Caco-2 (cell line): ENCODE measurements at regions not wholly inside any gene's neighbourhood (a gene's known extent, or its start where the extent isn't known, plus 50 kb on each side); places are given as distances from the start of the nearest gene placed in this dataset.

Experiments used
- BruUV-seq: library from RNA; stranded (reverse); fragments of 400-500 nt; replicated peaks from 2 replicates; lab custom pipeline; 2021; lab: Mats Ljungman, UMichigan
- CTCF ChIA-PET: fragments of 300-600 bp; sonication (Branson Sonifier 250); formaldehyde crosslinking; loops from one replicate; lab custom pipeline; 2022; ENCODE audit warnings: antibody characterized with exemption; lab: Charles Lee
- POLR2A ChIA-PET: fragments of 300-600 bp; sonication (Branson Sonifier 250); formaldehyde crosslinking; loops from one replicate; lab custom pipeline; 2022; ENCODE audit warnings: antibody characterized with exemption; lab: Charles Lee
- DNase-seq, 2 experiments: peaks; one replicate each; pipeline versions ENCODE4 v3.0.0 to v3.0.0-alpha.2; 2020 to 2022
- H3K27me3 ChIP-seq: replicated peaks from 2 replicates; pipeline ENCODE4 v1.6.0; 2011; ENCODE audit warnings: low read length; ENCODE audit not compliant: control insufficient read depth, insufficient read depth
- H3K36me3 ChIP-seq: 2 replicates; pipeline ENCODE4 v1.5.1; 2011; ENCODE audit warnings: low read length; ENCODE audit not compliant: control insufficient read depth, insufficient read depth
- H3K4me1 ChIP-seq: fragments of 250-450 bp; sonication (Bioruptor Pico); 2 replicates; pipeline ENCODE4 v1.5.1; 2020; ENCODE audit warnings: mild to moderate bottlenecking
- H3K4me3 ChIP-seq: 2 replicates; pipeline ENCODE4 v1.5.1; 2011; ENCODE audit warnings: low read depth, mild to moderate bottlenecking, control low read depth, low read length
- H3K9me3 ChIP-seq: fragments of 250-450 bp; sonication (Bioruptor Pico); 2 replicates; pipeline ENCODE4 v1.5.1; 2020; ENCODE audit warnings: mild to moderate bottlenecking, moderate library complexity
- H3K27ac Mint-ChIP-seq: one replicate; pipeline ENCODE4 v1.8.0; 2022; ENCODE audit warnings: mixed read lengths; ENCODE audit not compliant: unreplicated experiment
- H3K27me3 Mint-ChIP-seq: one replicate; pipeline ENCODE4 v1.8.0; 2022; ENCODE audit warnings: mixed read lengths; ENCODE audit not compliant: insufficient read depth, unreplicated experiment
- H3K36me3 Mint-ChIP-seq: one replicate; pipeline ENCODE4 v1.8.0; 2022; ENCODE audit warnings: mild to moderate bottlenecking, mixed read lengths; ENCODE audit not compliant: insufficient read depth, unreplicated experiment
- H3K4me1 Mint-ChIP-seq: one replicate; pipeline ENCODE4 v1.8.0; 2022; ENCODE audit warnings: low read depth, mixed read lengths; ENCODE audit not compliant: unreplicated experiment
- H3K4me3 Mint-ChIP-seq: one replicate; pipeline ENCODE4 v1.8.0; 2022; ENCODE audit warnings: mild to moderate bottlenecking, moderate library complexity, mixed read lengths; ENCODE audit not compliant: unreplicated experiment
- H3K9me3 Mint-ChIP-seq: one replicate; pipeline ENCODE4 v1.8.0; 2022; ENCODE audit warnings: mixed read lengths; ENCODE audit not compliant: unreplicated experiment
- intact Hi-C: fragments of 100-400 bp; cut with micrococcal nuclease; formaldehyde crosslinking; loops from one replicate; pipeline ENCODE4 v1.10.0; 2022; ENCODE audit not compliant: unreplicated experiment
- TF ChIP-seq, protein P1 (sequence below), 2 experiments: fragments of 200-600 bp in 1 of 2; IDR thresholded peaks; 1 replicate in 1 of 2; 2 replicates in 1 of 2; pipeline versions ENCODE4 v1.5.1 to v1.8.0; 2011 to 2022; ENCODE audit warnings: antibody characterized with exemption in 1 of 2, control low read depth in 1 of 2, inconsistent platforms in 1 of 2, low read depth in 1 of 2, low read length in 1 of 2, mild to moderate bottlenecking in 1 of 2, moderate library complexity in 1 of 2; ENCODE audit not compliant: insufficient read depth in 1 of 2, severe bottlenecking in 1 of 2, unreplicated experiment in 1 of 2

DNA sequence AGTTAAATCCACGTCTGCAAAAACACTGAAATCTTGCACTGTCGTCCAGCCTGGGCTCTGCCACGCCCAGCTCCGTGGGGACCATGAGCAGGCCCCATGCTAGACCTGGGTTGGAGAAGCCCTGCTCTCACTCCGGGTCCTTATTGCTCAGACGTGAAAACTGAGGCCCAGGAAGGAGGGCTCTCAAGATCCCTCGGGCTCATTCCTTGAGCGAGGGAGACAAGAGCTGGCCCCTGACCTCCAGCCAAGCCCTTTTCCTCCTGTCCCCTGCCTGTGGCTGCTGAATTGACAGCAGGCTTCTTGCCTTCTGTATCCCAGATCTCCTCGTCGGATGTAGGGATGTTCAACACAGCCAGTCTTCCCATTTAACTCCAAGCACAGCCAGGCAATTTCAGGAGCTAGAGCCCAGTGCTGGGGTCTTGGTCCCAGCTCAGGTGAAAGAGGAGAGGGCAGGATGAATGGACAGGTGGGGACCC is 109.5 kb downstream of the CPZ start:
- DNase-seq = no peak
- CTCF ChIA-PET = no interaction called here
- no peak overlapping the region for H3K4me3 ChIP-seq
- no TSS peak for BruUV-seq
- intact Hi-C loops = no loop called here
- Mint-ChIP-seq H3K27ac (no peak overlapping the region), H3K27me3 (peaks cover 21% of the 10 kb centered on the region), H3K4me3 (no peak overlapping the region), H3K36me3 (no peaks in the 10 kb centered on the region), H3K4me1 (no peaks in the 10 kb centered on the region), H3K9me3 (no peaks in the 10 kb centered on the region)
- H3K4me1 ChIP-seq = no peaks in the 10 kb centered on the region
- TF ChIP-seq, protein P1, sequence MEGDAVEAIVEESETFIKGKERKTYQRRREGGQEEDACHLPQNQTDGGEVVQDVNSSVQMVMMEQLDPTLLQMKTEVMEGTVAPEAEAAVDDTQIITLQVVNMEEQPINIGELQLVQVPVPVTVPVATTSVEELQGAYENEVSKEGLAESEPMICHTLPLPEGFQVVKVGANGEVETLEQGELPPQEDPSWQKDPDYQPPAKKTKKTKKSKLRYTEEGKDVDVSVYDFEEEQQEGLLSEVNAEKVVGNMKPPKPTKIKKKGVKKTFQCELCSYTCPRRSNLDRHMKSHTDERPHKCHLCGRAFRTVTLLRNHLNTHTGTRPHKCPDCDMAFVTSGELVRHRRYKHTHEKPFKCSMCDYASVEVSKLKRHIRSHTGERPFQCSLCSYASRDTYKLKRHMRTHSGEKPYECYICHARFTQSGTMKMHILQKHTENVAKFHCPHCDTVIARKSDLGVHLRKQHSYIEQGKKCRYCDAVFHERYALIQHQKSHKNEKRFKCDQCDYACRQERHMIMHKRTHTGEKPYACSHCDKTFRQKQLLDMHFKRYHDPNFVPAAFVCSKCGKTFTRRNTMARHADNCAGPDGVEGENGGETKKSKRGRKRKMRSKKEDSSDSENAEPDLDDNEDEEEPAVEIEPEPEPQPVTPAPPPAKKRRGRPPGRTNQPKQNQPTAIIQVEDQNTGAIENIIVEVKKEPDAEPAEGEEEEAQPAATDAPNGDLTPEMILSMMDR (IDR thresholded peaks at IDR 0.05; ENCODE audit: insufficient read depth in 1 of 2, low read depth in 1 of 2, low read length in 1 of 2, severe bottlenecking in 1 of 2, unreplicated experiment in 1 of 2) = no peak
- H3K9me3 ChIP-seq = no peaks in the 10 kb centered on the region
- POLR2A ChIA-PET = no interaction called here
- no peaks in the 10 kb centered on the region for H3K36me3 ChIP-seq
- no peaks in the 10 kb centered on the region for H3K27me3 ChIP-seq

DNA sequence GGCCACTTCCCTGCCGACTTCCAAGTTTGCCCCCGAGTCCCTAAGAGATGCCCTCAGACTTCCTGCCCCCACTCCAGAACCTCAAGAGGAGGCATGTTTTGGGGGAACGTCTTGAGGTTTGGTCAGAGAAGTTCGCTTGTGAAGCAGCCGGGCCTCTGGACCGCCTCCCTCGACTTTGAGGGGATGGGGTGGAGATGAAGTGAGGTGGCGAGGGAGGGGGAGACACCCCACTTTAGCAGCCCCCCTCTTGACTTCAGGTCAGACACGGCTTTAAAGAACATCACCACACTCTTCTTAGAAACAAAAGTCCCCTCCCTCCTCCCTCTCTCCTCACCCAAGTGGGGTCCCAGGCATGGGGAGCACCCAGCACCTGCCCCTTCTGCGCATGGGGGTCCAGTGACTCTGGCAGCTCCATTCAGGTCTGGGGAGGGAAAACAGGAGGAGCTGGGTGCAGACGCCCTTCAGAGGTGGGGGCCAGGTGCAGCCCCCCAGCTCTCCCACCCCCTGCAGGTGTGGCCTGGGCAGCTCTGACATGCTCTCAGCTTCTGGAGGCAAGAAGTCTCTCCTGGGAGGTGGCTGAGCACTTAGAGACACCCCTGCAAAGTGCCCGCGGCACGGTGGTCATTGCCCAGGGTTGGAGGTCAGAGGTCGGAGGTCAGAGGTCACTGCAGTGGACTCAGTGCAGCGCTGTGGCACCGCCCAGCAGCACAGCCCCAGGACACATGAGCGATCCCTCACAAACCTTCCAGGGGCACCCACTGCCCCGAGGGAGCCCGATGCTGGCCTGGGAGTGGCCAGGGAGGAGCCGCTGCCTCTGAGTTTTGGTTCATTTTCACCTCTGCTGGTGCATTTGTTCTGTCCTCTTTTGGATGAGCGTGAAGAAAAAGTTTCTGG is 108.8 kb downstream of the CPZ start:
- no peaks in the 10 kb centered on the region for H3K4me1 Mint-ChIP-seq
- no peaks in the 10 kb centered on the region for H3K27me3 ChIP-seq
- no peaks in the 10 kb centered on the region for H3K9me3 Mint-ChIP-seq
- no TSS peak for BruUV-seq
- no peaks in the 10 kb centered on the region for H3K36me3 Mint-ChIP-seq
- POLR2A ChIA-PET = no interaction called here
- DNase-seq = no peak
- intact Hi-C loops = no loop called here
- no peaks in the 10 kb centered on the region for H3K4me1 ChIP-seq
- H3K27me3 Mint-ChIP-seq = peaks cover 21% of the 10 kb centered on the region
- TF ChIP-seq, protein P1 (IDR thresholded peaks at IDR 0.05; ENCODE audit: insufficient read depth in 1 of 2, low read depth in 1 of 2, low read length in 1 of 2, severe bottlenecking in 1 of 2, unreplicated experiment in 1 of 2) = no peak
- no peaks in the 10 kb centered on the region for H3K9me3 ChIP-seq
- no peak overlapping the region for H3K27ac Mint-ChIP-seq
- CTCF ChIA-PET = no interaction called here
- no peaks in the 10 kb centered on the region for H3K36me3 ChIP-seq
- H3K4me3 Mint-ChIP-seq = no peak overlapping the region
- no peak overlapping the region for H3K4me3 ChIP-seq

DNA sequence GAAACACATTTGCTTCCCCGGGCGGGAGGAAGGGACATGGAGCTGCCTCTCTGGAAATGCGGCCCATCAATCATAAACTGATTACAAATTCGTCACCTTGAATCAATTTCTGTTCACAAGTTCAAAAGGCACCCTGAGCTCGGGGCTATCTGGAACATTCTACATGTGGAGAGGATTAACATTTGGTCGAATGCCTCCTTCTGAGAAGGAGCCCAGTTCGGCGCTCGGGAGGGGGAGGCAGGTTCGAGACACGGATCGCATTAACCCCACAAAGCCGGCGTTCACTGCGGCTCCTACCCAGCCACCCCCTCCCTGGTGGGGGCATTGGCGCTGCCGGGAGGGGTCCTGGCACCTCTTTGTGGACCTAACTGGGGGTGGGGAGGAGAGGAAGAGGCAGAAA is 108.0 kb downstream of the CPZ start:
- no peaks in the 10 kb centered on the region for H3K4me1 Mint-ChIP-seq
- Histone ChIP-seq H3K4me1 (no peaks in the 10 kb centered on the region), H3K4me3 (no peak overlapping the region), H3K9me3 (no peaks in the 10 kb centered on the region), H3K27me3 (no peaks in the 10 kb centered on the region), H3K36me3 (no peaks in the 10 kb centered on the region)
- CTCF ChIA-PET = no interaction called here
- intact Hi-C loops = no loop called here
- no peaks in the 10 kb centered on the region for H3K9me3 Mint-ChIP-seq
- POLR2A ChIA-PET = no interaction called here
- TF ChIP-seq, protein P1 (IDR thresholded peaks at IDR 0.05; ENCODE audit: insufficient read depth in 1 of 2, low read depth in 1 of 2, low read length in 1 of 2, severe bottlenecking in 1 of 2, unreplicated experiment in 1 of 2) = no peak
- H3K27me3 Mint-ChIP-seq = peaks cover 23% of the 10 kb centered on the region
- BruUV-seq = no TSS peak
- no peak for DNase-seq
- no peaks in the 10 kb centered on the region for H3K36me3 Mint-ChIP-seq
- H3K27ac Mint-ChIP-seq = no peak overlapping the region
- no peak overlapping the region for H3K4me3 Mint-ChIP-seq
